ENCODE measurements at regions not wholly inside any gene's neighbourhood (a gene's known extent, or its start where the extent isn't known, plus 50 kb on each side); places are given as distances from the start of the nearest gene placed in this dataset.

- DNase-seq, result no peak
These were observed 145.3 kb upstream of the CDH20 start for GRCh38 chr18:61187971-61188370.

DNA sequence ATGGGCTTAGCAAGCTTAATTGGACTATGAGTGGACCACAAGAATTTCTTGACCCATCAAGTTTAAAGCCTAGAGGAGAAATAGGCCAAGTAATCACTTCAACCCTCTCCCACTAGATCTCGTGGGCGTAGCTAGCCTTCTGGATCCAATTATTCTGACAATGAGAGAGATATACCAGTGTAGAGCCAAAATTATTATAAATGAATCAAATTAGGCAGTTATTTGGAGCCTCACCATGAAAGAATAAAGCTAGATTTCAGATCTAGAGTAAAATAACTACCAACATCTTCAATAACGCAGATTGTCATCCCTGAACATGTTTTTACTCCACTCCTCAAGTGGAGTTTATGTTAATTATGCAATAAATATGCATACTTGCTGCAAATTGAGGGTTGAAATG, 143.9 kb upstream of the CDH20 start:
- DNase-seq, result no peak

DNA sequence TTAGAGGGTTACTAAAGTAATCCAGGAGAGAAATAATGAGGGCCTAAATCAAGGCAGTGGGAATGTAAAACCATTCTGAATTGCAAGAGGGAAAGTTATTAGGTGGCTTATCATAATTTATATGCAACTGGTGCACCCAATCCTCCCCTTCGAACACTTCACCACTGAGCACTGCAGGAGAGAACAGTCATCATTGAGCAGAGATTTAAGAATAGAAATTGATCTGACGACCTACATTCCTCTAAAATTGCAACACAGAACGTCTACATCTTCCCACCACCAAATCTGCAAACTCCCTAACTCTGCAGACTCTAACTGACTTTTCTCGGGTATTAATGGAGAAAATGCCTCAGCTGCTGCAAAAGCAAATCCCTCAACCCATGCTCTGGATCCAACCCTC, 138.5 kb upstream of the CDH20 start:
- no peak for DNase-seq

- DNase-seq, result no peak
These were observed 136.5 kb upstream of the CDH20 start for GRCh38 chr18:61196750-61197149.

GRCh38 chr18:61198486-61198885, 134.7 kb upstream of the CDH20 start:
- no peak for DNase-seq

DNA sequence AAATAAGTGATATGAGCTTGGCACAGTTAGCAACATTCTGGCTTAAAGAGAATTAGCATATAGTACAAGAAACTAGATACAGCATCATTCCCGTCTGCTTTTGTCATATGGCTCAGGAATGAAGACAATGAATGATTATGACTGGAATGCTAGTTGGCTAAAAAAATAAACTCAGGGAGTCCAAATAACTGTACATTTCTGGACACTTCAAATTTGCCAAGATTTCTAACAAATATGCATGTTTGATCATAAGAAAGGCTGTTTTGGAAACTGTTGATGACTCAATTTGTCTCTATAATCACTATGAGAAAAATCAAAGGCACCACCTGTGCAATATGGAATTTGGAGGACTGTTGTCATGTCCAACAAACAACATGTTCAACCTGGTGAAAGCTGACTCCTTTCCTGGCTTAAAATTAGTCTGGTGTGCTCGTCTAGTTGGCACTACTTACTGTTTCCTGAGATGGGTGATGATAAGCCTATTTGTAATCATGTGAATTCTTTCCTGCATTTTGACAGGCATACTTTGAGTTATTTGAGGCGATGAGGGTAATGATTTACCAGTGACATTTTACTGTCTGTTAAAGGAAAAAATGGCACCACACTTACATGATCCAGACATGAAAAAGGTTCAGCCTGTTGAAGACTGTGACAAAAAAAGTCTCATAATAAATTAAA, 133.9 kb upstream of the CDH20 start:
- DNase-seq, result no peak

- DNase-seq, result no peak
These were observed 131.7 kb upstream of the CDH20 start for GRCh38 chr18:61201511-61201910.

DNA sequence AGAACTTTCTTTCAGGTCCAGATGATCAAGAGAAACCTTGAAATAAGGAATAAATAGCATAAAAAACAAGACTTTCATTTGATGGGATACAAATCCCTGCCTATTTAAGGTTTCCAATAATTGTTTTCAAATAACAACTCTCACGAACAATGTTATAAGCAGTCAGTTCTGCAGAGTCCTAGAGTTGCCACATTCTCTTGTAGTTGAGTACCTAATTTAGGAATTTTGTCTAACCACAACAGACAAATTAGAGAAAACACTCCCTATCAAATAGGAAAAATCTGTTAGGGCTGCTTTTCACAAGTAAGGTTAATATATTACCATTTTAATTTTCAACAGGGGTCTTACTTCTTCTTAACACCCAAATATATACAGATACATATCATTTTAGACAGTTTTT, 130.1 kb upstream of the CDH20 start:
- DNase-seq, result no peak

- peak; percentile 79 for DNase-seq
These were observed 123.4 kb upstream of the CDH20 start for GRCh38 chr18:61209801-61210200.

GRCh38 chr18:61216051-61216450, 117.2 kb upstream of the CDH20 start:
- DNase-seq, result no peak

- no peak for DNase-seq
These were observed 111.0 kb upstream of the CDH20 start for GRCh38 chr18:61222206-61222605.

- DNase-seq, result no peak
These were observed 107.9 kb upstream of the CDH20 start for GRCh38 chr18:61225336-61225735.

GRCh38 chr18:61236356-61237057, 96.7 kb upstream of the CDH20 start:
- no peak for DNase-seq

GRCh38 chr18:61237529-61237928, 95.7 kb upstream of the CDH20 start:
- no peak for DNase-seq

- DNase-seq, result no peak
These were observed 94.2 kb upstream of the CDH20 start for GRCh38 chr18:61239051-61239450.

GRCh38 chr18:61241260-61241853, 91.9 kb upstream of the CDH20 start:
- no peak for DNase-seq

DNA sequence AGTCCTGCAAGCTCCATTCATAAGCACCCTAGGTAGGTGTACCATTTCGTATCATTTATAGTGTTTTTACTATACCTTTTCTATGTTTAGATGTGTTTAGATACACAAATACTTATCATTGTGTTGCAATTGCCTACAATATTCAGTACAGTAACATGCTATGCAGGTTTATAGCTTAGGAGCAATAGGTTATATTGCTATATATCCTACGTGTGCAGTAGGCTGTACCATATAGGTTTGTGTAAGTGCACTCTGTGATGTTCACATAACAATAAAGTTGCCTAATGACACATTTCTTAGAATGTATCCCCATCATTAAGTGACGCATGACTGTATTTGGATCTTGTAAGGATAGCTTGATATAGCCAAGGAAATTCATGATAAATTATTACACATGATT, 88.6 kb upstream of the CDH20 start:
- DNase-seq, result no peak

- DNase-seq, result no peak
These were observed 88.0 kb upstream of the CDH20 start for GRCh38 chr18:61245276-61245675.

DNA sequence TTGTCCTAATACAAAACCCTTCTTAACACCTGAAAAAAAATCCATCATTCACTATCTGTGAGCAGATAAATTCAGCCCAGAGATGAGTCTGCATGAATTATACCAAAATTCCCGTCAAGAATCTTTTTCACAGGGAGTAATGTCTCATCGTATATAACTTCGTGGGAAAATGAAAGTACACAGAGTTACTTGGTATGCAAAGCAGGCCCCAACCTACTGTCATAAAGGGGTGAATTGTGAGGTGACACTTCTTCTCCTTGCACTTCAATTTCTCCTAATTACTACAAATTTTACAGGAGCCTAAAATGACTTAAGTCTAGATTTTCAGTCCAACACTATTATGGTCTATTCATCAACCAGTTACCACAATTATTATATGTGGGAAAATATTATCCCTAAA, 84.6 kb upstream of the CDH20 start:
- no peak for DNase-seq

DNA sequence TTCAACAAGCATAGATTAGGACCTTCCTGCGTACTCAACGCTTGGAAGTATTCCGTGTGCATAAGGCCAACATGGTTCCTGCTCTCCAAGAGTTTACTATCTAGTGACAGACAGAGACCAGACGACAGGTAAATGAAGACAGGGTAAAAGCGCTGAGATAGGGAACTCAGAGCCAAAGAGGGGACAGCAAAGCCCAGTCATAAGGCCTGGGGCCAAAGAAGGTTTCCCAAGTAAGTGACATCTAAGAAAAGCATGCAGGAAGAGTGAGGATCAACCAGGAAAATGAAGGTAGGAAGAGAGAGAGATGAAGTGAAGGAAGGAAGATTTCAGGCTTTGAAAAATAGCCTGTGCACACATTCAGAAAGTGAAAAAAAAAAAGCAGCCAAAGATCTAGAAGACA, 76.9 kb upstream of the CDH20 start:
- no peak for DNase-seq

DNA sequence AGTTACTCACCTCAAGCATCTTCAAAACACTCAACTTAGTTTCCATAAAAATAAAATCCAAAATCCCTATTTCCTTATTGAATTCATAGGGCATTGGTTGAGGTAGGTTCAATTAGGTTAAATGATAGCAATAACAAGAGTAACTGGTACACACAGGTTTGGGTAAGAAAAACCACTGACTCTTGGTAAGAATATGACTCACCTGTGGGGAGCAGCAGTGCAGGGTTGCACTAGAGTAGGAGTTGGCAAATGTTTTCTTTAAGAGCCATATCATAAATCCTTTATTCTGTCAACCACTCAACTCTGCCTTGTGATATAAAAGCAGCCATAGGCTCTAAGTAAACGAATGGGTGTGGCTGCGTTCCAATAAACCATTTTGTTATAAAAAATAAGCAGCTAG, 71.4 kb upstream of the CDH20 start:
- no peak for DNase-seq

DNA sequence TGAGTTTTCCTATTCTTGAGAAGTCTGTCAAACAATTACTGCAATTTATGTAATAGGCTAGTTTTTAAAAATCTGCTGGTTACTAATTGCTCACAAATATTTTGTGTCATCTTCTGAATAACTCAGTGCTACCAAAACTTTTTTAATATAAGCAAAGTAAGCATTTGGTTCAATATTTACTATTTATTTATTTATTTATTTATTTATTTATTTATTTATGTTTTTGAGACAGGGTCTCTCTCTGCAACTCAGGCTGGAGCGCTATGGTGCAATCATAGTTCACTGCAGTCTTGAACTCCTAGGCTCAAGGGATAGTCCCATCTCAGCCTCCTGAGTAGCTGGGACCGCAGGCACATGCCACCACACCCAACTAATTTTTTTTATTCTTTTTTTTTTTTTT, 60.4 kb upstream of the CDH20 start:
- DNase-seq, result no peak

DNA sequence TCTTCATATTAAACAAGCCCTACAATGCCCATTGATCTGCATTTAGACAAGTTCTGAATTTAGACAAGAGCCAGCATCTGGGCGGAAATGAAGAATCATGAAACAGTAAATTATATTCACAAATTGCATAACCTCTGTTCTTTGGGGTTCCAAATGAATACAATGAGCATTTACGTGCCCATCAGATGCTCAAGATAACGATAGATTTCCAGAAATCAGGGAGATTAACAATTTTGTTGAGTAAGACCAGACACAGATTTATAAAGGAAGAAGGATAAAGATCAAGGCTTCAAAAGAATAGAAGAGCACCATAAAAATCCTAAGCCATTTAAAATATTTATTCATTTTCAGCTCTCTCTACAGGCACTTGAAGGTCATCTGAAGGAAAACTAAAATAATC, 59.7 kb upstream of the CDH20 start:
- DNase-seq, result no peak

DNA sequence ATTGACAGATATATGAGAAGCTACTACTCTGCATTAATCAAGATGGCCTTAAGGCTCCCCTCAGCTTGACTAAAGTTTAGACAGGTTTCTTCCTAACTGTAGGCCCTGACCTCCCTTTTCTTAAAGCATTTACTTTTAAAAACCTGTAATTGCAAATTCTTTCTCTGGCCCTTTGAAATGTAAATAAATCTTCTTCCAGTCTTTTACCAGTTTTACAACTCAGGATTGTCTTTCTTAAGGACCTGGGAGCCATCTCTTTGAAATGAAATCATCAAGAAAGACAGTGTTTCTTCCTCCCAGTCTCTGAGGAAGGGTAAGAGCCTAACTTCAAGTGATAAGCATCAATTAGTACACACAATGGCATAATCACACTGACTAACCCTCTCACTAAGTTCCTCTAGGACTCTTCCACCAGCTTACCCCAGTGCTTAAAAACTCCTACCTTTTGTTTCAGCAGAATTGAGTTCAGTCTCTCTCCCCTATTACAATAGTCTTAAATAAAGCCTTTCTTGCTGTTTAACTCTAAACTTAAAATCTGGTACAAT, 58.7 kb upstream of the CDH20 start:
- DNase-seq, result no peak

Measured in right forelimb (tissue), 1 donor.